Choroid plexus epithelial cell (primary cell): ENCODE measurements at regions not wholly inside any gene's neighbourhood (a gene's known extent, or its start where the extent isn't known, plus 50 kb on each side); places are given as distances from the start of the nearest gene placed in this dataset.

Source experiments
- DNase-seq: peaks from one replicate; pipeline ENCODE4 v3.0.0-alpha.2; 2010; ENCODE audit warnings: low read depth
- H3K4me3 ChIP-seq: 2 replicates; pipeline ENCODE4 v1.5.1; 2011; ENCODE audit warnings: low read depth, mild to moderate bottlenecking, control low read depth, low read length, moderate library complexity
- CTCF ChIP-seq: conservative IDR thresholded peaks from 2 replicates; pipeline ENCODE4 v1.5.1; 2011; ENCODE audit warnings: low read depth, mild to moderate bottlenecking, control low read depth, inconsistent platforms, low read length, moderate library complexity

GRCh38 chr5:93078082-93079038, 502.7 kb downstream of the NR2F1-AS1 start:
- peak overlapping the region; percentile 21 for H3K4me3 ChIP-seq
- no peak for TF ChIP-seq CTCF
- peak; percentile 81 for DNase-seq

DNA sequence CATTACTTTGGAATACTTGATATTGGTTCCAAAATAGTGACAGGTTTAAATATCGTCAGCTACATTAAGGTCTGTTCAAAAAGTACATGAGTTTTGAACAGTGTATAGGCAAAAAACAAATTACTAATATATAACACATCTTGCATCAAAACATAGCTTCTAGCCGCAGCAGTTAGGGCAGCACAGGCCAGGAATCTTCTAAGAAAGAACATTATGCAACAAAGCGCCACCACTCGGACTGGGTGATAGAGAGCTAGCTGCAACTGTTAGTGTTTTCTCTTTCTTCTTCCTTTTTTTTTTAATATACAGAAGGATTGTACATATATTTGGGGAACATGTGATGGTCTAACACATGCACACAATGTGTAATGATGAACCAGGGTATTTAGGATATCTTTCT, 504.5 kb downstream of the NR2F1-AS1 start:
- H3K4me3 ChIP-seq, result no peak overlapping the region
- DNase-seq, result peak; percentile 85
- peak; percentile 49 for TF ChIP-seq CTCF

DNA sequence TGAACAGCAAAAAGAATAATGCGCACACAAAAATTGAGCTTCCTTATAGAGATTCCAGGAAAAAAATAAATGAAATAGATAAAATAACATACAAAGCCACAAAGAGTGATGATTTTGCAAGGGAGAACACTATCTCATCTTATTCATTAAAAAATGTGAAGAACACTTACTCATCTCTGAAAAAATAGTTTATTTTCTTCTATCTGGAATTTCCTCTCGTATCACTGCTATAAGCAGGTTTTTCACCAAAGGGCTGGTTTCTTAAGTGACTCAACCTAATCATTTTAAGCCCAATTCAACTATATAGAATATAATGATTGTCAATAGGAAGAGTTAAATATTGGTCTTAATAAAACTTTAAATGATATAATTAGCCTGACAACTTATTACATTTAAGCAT, 504.9 kb downstream of the NR2F1-AS1 start:
- H3K4me3 ChIP-seq, result no peak overlapping the region
- TF ChIP-seq CTCF, result no peak
- DNase-seq, result peak; percentile 71

- TF ChIP-seq CTCF, result no peak
- DNase-seq, result no peak
- H3K4me3 ChIP-seq, result no peak overlapping the region
Measured at GRCh38 chr5:93073547-93073946, 507.5 kb downstream of the NR2F1-AS1 start.

DNA sequence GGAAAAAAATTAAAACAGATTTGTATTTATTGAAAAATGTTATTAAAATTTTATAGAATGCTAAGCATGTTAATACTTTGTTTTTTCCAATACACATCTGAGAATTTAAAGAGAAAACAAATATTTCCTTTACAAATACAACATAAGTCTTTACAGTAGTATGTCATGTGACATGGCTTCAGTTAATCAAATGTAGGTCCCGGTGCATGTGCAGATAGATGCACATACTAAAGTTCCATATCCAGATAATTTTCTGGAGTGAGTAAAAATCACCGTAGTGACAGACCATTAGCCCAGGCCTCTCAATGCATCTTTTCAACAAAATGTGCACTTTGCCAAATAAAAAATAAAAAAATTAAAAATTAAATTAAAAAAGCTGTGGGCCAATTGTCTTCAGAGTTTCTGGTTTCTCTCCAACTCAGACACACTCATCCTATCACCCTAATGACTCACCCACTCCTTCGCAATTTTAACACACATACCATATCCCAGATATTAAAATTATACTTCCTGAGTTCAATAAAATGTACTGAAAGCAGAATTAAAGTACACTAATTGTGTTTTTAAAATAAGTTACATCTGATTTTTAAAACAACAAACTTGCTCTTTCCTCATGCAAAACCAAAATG, 508.1 kb downstream of the NR2F1-AS1 start:
- peak; percentile 61 for DNase-seq
- TF ChIP-seq CTCF, result no peak
- H3K4me3 ChIP-seq, result no peak overlapping the region

- TF ChIP-seq CTCF, result no peak
- H3K4me3 ChIP-seq, result no peak overlapping the region
- no peak for DNase-seq
Measured at GRCh38 chr5:93071710-93072109, 509.3 kb downstream of the NR2F1-AS1 start.
